CMK (cell line): ENCODE measurements at regions not wholly inside any gene's neighbourhood (a gene's known extent, or its start where the extent isn't known, plus 50 kb on each side); places are given as distances from the start of the nearest gene placed in this dataset.

Experiments used
- DNase-seq: peaks from one replicate; pipeline ENCODE4 v3.0.0-alpha.2; 2010; ENCODE audit warnings: low read depth

DNA sequence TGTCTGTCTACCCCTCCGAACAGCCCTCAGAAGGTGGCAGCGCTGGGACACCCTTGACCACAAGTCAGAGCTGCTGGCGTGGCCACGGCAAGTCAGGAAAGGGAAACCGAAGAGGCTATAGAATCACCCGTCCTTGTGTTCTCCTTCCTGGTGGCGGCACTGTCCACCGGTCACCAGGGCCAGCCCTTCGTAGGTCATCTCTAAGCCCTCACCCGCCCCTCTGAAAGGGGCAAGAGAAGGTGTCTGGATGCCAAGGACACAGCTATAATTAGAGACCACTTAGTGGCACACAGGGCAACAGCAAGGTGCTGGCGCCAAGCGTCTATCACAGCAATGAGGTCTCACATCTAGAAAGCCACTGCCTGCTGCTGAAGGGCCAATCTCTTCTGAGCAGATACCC, 320.9 kb downstream of the SHANK2 start:
- no peak for DNase-seq

DNA sequence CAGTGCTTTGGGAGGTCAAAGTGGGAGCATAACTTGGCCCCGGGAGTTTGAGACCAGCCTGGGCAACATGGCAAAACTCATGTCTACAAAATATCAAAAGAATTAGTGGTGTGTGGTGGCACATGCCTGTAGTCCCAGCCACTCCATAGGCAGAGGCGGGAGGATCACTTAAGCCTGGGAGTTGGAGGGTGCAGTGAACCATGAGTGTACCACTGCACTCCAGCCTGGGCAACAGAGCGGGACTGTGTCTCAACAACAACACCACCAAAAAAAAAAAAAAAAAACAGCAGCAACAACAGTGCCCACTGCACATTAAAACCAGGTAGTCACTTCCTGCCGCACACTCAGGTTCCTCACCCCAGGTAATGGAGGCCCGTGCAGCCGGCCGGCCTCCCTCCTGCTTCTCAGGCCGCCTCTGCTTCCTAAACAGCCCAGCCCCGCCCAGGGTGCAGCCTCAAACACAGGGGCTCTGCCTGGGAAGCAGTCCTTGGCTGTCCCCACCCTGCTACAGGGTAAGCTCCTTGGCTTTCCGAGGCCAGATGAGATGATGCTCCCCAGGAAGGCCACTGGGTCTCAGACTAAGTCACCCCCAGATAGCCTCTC, 318.3 kb downstream of the SHANK2 start:
- no peak for DNase-seq

DNA sequence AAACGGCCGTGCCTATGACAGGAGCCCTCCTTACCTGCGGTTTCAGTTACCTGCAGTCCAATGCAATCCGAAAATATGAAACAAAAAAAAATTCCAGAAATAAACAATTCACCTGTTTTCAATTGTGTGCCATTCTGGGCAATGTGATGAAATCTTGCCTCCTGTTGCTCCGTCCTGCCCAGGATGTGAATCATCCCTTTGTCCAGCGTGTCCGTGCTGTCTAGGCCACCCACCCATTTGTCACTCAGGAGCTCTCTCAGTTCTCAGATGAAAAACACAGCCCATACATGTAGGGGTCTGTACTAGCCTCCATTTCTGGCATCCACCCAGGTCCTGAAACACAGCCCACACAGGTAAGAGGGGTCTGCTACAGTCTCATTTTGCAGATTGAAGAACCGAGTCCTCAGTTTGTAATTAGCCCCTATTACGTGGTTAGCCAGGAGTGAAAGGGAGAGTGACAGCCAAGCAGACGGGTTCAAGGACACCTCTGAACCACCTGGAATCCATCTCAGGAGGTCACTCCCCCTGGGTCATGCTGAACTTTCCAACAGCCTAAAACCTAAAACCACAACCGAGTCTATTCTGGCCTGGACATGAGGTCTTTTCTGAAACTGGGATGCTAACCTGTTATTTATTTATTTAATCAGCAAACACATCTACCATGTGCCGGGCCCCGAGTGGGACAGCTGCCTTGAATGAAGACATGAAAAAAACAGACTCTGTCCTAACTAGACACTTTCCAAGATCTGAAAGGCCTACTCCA, 317.2 kb downstream of the SHANK2 start:
- no peak for DNase-seq

DNA sequence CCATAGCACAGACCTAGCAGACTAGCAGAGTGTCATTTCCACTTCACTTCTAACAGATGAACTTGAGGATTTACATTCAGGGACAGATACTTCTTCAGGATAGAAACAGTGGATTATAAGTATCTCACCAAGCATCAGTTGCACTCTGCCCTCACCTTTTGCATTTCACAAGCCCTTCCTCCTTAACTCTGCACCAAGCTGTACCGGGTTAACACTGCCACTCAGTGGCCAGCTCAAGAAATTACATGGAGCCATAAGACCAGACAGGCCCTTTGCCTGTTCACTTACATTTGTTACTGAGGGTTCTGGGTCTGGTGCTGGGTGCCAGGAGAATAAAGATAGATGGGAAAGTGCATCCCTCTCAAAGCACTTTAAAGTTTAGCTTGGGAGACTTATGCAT, 309.8 kb downstream of the SHANK2 start:
- DNase-seq, result peak; percentile 44

DNA sequence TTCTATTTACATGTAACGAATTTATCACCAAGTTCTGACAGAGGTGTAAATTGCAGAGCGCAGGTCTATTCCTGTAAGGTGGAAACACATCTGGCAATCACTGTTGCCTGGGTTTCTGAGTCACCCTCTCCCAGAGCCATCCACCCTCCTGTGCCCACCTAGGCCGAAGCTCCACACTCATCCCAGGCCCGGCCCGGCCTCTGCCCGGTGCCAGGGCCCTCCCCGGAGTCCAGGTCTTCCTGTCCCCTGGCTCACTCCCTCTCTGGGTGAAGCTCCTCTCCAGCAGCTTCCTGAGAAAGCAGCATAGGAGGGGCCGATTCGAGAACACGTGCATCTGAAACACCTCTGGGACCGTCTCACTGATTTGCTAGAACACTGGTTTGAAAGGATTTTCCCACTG, 308.2 kb downstream of the SHANK2 start:
- no peak for DNase-seq

DNA sequence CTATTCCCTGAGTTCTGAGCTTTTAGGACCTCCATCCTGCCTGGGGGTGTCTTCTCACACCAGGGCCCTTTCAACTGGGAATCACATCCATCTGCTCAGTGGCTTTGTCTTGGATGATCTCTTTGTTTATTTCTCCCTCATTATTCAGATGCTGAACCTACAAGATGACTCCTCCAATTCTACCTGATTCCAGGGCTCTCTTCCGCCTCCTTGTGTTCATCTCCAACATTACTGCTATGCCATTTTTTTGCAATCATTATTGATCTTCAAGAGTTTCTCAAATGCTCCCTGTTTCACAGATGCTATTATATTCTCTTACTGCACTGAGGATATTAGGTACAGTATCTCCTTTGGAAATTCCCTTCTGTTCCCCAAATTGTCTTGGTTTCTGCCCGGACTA, 307.7 kb downstream of the SHANK2 start:
- DNase-seq, result no peak

DNA sequence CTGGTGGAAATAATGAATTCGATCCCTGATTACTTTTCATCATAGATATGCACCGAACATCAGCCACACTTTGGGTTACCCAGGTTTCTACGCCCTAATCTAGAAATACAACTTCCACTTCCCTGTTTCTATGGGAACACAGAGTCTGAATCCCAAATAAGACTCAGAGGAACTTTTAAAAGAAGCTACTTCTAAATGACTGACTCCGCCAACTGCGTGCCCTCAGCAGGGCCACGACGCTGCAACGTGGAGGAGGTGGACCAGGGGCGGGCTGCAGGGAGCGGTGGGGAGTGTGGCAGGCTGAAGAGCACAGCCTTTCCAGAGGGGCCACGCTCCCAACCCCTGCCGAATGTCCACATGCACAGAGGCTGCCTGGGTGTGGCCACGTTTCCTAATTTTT, 304.0 kb downstream of the SHANK2 start:
- DNase-seq, result no peak

DNA sequence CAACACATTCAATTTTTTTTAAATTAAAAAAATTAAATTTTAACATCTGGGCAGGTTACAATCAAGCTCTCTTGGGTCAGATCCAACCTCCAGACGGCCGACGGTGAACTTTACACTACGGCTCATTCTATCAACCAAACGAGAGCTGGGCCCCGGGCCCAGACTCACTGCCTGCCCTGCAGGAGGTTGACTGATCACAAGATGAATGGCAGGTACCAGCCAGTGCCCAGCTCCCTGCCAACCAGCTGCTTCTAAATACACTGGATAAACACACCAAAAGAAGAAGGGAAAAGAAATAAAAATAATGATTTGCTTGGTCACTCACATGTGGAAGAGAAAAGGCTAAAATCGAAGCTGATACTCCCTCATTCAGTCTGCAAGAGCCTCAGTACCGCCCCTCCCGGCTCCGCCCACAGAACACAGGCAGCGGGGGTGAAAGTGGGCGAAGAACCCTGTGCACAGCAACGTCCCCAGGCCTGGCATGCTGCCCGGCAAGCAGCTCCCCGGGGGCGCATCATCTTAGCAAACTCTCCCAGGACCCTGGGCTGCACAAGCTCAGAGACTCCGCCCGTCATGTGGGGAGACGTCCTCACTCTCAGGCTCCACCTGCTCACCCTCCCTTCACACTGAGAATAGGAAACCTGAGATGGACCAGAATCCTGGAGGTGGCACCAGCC, 303.4 kb downstream of the SHANK2 start:
- no peak for DNase-seq

DNA sequence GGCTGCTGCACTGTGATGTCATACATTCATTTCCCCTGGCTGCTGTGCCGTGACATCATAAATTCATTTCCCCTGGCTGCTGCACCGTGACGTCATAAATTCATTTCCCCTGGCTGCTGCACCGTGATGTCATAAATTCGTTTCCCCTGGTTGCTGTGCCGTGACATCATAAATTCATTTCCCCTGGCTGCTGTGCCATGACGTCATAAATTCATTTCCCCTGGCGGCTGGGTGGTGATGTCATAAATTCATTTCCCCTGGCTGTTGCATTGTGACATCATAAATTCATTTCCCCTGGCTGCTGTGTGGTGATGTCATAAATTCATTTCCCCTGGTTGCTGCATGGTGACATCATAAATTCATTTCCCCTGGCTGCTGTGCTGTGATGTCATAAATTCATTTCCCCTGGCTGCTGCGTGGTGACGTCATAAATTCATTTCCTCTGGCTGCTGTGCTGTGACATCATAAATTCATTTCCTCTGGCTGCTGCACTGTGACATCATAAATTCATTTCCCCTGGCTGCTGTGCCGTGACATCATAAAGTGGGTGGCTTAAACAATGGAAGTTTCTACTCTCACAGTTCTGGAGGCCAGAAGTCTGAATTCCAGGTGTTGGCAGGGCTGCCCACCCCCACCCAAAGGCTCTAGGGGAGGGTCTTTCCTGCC, 301.1 kb downstream of the SHANK2 start:
- peak; percentile 9 for DNase-seq

DNA sequence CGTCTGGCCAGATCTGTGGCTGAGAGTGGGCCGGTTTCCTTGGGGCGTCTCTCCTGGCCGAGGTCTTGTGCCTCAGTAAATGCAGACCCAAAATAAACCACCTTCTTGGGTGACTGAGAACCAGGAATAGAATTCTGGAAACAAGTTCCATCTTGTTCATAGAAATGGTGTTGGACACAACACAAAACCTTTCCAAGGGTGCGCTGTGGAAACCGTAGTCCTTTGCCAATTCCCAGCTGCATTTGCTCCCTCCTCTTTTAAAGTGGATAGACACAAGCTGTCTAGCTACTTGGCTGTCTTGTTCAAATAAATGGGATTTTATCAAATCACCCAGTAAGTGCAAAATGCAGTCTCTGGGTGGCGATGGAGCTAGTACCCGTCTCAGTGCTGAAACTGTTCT, 300.2 kb downstream of the SHANK2 start:
- no peak for DNase-seq

DNA sequence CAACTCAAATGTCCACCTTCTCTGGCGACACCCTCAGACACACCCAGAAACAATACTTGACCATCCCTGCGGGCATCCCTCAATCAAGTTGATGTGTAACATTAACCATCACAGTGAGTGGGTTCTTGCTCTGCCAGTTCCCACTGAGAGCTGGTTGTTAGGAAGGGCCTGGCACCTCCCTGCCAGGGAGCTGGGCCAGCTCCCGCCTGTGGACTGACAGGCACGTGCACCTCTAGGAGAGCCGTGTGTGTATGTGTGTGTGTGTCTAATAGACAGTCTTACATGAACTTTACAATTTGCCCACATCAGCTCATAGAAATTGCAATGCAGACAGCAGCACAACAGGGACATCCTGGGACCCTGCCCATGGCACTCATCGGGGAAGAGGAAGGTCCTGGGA, 298.7 kb downstream of the SHANK2 start:
- no peak for DNase-seq

DNA sequence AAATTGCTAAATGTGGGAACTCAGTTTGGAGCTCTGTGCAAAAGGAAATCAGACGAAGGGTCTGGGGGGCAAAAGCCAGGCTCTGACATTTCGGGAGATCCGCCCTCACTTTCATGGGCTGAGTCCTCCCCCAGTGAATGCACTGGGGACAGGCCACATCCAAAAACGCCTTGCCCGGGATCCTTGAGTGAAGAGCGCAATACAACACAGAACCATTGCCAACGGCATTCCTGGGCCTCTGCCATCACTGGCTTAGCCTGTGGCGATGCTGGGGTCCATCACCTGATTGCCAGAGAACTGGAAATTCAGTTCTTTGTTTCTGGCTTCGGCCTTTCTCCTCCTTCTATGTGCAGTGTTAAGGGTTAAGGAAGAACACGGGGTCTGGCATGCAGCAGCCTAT, 297.9 kb downstream of the SHANK2 start:
- no peak for DNase-seq
